ENCODE measurements at regions not wholly inside any gene's neighbourhood (a gene's known extent, or its start where the extent isn't known, plus 50 kb on each side); places are given as distances from the start of the nearest gene placed in this dataset.

DNA sequence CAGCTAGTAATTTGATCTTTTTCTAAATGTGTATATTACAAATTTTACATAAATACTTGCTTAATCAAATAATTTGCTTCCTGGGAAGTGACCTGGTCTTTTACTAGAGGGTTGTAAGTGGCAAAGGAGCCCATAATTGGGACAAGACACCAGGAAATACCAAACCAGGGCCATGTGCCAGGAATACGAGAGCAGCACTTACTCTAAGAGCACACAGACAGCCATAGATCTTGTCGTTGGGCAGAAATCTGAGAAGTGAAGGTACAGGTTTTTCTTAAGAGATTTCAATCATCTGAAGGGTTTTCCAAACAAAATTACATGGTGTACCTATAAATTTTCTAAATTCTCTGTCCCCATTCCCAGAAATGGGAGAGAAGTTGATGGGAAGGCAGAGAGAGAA is 179.3 kb downstream of the HINT1 start:
- no TSS peak for BruUV-seq (replicated peaks)
- DNase-seq (ENCODE audit: low read depth, low spot score) (no peak), ATAC-seq (no peak)
- H3K36me3 ChIP-seq (ENCODE audit: control insufficient read depth in 1 of 2, insufficient read depth in 2 of 2, low read length in 2 of 2): no peaks in the 10 kb centered on the region
- H3K4me3 ChIP-seq (replicated peaks in 1 of 2; ENCODE audit: low read depth in 1 of 2, low read length in 2 of 2): no peak overlapping the region
- intact Hi-C loops (cut with micrococcal nuclease): no loop called here
- no peaks in the 10 kb centered on the region for H3K4me1 ChIP-seq (ENCODE audit: control insufficient read depth in 1 of 2, insufficient read depth in 2 of 2, low read length in 2 of 2)
- H3K9me2 ChIP-seq (ENCODE audit: insufficient read depth): no peaks in the 10 kb centered on the region
- H4K20me1 ChIP-seq (ENCODE audit: insufficient read depth): no peaks in the 10 kb centered on the region
- ChIA-PET CTCF (no interaction called here), POLR2A (no interaction called here), RAD21 (ENCODE audit: low non-redundant PET in 1 of 2, low total read pairs in 2 of 2, uncharacterized antibody in 2 of 2, unreplicated experiment in 2 of 2) (no interaction called here)
- H3K4me2 ChIP-seq (ENCODE audit: low read length): no peak overlapping the region
- TF ChIP-seq EZH2 (IDR thresholded peaks at IDR 0.05) (no peak), EGR1 (IDR thresholded peaks at IDR 0.05; ENCODE audit: low read depth) (no peak), TCF7L2 (IDR thresholded peaks at IDR 0.05; ENCODE audit: borderline replicate concordance, extremely low read depth, insufficient read depth, insufficient read length) (no peak), ZFX (IDR thresholded peaks at IDR 0.05) (no peak), JUND (IDR thresholded peaks at IDR 0.05) (no peak), POLR2A (IDR thresholded peaks at IDR 0.05; ENCODE audit: borderline replicate concordance, extremely low read depth, insufficient read depth, insufficient read length) (no peak)
- TF ChIP-seq, protein P1, sequence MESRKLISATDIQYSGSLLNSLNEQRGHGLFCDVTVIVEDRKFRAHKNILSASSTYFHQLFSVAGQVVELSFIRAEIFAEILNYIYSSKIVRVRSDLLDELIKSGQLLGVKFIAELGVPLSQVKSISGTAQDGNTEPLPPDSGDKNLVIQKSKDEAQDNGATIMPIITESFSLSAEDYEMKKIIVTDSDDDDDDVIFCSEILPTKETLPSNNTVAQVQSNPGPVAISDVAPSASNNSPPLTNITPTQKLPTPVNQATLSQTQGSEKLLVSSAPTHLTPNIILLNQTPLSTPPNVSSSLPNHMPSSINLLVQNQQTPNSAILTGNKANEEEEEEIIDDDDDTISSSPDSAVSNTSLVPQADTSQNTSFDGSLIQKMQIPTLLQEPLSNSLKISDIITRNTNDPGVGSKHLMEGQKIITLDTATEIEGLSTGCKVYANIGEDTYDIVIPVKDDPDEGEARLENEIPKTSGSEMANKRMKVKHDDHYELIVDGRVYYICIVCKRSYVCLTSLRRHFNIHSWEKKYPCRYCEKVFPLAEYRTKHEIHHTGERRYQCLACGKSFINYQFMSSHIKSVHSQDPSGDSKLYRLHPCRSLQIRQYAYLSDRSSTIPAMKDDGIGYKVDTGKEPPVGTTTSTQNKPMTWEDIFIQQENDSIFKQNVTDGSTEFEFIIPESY (IDR thresholded peaks at IDR 0.05; ENCODE audit: extremely low read depth, insufficient replicate concordance, low read length): no peak
- TF ChIP-seq, protein P2, sequence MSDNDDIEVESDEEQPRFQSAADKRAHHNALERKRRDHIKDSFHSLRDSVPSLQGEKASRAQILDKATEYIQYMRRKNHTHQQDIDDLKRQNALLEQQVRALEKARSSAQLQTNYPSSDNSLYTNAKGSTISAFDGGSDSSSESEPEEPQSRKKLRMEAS (IDR thresholded peaks at IDR 0.05): no peak
- TF ChIP-seq, protein P3, sequence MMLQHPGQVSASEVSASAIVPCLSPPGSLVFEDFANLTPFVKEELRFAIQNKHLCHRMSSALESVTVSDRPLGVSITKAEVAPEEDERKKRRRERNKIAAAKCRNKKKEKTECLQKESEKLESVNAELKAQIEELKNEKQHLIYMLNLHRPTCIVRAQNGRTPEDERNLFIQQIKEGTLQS (IDR thresholded peaks at IDR 0.05): no peak
- TF ChIP-seq, protein P4, sequence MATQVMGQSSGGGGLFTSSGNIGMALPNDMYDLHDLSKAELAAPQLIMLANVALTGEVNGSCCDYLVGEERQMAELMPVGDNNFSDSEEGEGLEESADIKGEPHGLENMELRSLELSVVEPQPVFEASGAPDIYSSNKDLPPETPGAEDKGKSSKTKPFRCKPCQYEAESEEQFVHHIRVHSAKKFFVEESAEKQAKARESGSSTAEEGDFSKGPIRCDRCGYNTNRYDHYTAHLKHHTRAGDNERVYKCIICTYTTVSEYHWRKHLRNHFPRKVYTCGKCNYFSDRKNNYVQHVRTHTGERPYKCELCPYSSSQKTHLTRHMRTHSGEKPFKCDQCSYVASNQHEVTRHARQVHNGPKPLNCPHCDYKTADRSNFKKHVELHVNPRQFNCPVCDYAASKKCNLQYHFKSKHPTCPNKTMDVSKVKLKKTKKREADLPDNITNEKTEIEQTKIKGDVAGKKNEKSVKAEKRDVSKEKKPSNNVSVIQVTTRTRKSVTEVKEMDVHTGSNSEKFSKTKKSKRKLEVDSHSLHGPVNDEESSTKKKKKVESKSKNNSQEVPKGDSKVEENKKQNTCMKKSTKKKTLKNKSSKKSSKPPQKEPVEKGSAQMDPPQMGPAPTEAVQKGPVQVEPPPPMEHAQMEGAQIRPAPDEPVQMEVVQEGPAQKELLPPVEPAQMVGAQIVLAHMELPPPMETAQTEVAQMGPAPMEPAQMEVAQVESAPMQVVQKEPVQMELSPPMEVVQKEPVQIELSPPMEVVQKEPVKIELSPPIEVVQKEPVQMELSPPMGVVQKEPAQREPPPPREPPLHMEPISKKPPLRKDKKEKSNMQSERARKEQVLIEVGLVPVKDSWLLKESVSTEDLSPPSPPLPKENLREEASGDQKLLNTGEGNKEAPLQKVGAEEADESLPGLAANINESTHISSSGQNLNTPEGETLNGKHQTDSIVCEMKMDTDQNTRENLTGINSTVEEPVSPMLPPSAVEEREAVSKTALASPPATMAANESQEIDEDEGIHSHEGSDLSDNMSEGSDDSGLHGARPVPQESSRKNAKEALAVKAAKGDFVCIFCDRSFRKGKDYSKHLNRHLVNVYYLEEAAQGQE (IDR thresholded peaks at IDR 0.05; ENCODE audit: low read depth): no peak
- H3K9ac ChIP-seq (ENCODE audit: low read length): no peak overlapping the region
- H3K27ac ChIP-seq (ENCODE audit: low read depth, low read length): no peak overlapping the region
- no peaks in the 10 kb centered on the region for H3K79me2 ChIP-seq (ENCODE audit: insufficient read depth, low read length)
- no peaks in the 10 kb centered on the region for H3K27me3 ChIP-seq (ENCODE audit: insufficient read depth, low read length)
- peak overlapping the region; percentile 13 for H2AFZ ChIP-seq (ENCODE audit: low read depth, low read length, poor library complexity, severe bottlenecking)
- no peaks in the 10 kb centered on the region for H3K9me3 ChIP-seq (ENCODE audit: control insufficient read depth in 1 of 2, insufficient read depth in 1 of 2, low read depth in 1 of 2, low read length in 2 of 2)

Measured in HCT116 (cell line).